ENCODE measurements at regions not wholly inside any gene's neighbourhood (a gene's known extent, or its start where the extent isn't known, plus 50 kb on each side); places are given as distances from the start of the nearest gene placed in this dataset.

GRCh38 chr13:72244788-72245187 lies 377.8 kb upstream of the DACH1 start:
- ATAC-seq (ENCODE audit: insufficient number of reproducible peaks, low FRiP score, low read depth) = no peak
- no peaks in the 10 kb centered on the region for H3K36me3 ChIP-seq

GRCh38 chr13:72230131-72230530 lies 363.1 kb upstream of the DACH1 start:
- DNase-seq (ENCODE audit: low spot score) (no peak), ATAC-seq (ENCODE audit: insufficient number of reproducible peaks, low FRiP score, low read depth) (no peak)
- no peak for TF ChIP-seq CTCF (IDR thresholded peaks at IDR 0.05)

More at GRCh38 chr13:72244788-72245187, 377.8 kb upstream of the DACH1 start:
- no peaks in the 10 kb centered on the region for H3K9me3 ChIP-seq
- no peak for TF ChIP-seq CTCF (IDR thresholded peaks at IDR 0.05)
- no peak overlapping the region for H3K27ac ChIP-seq
- no peaks in the 10 kb centered on the region for H3K4me1 ChIP-seq (ENCODE audit: control insufficient read depth in 1 of 2, low read depth in 2 of 2)
- DNase-seq (ENCODE audit: low spot score) = no peak
- no peak overlapping the region for H3K4me3 ChIP-seq
- H3K27me3 ChIP-seq (replicated peaks; ENCODE audit: insufficient read depth) = no peaks in the 10 kb centered on the region

GRCh38 chr13:72229067-72229466 lies 362.1 kb upstream of the DACH1 start:
- no peak for TF ChIP-seq CTCF (IDR thresholded peaks at IDR 0.05)
- Histone ChIP-seq H3K9me3 (no peaks in the 10 kb centered on the region), H3K27me3 (replicated peaks; ENCODE audit: insufficient read depth) (no peaks in the 10 kb centered on the region), H3K36me3 (no peaks in the 10 kb centered on the region), H3K27ac (no peak overlapping the region), H3K4me3 (no peak overlapping the region), H3K4me1 (ENCODE audit: control insufficient read depth in 1 of 2, low read depth in 2 of 2) (no peaks in the 10 kb centered on the region)
- DNase-seq (ENCODE audit: low spot score) (no peak), ATAC-seq (ENCODE audit: insufficient number of reproducible peaks, low FRiP score, low read depth) (no peak)

More at GRCh38 chr13:72230131-72230530, 363.1 kb upstream of the DACH1 start:
- Histone ChIP-seq H3K27me3 (replicated peaks; ENCODE audit: insufficient read depth) (no peaks in the 10 kb centered on the region), H3K9me3 (no peaks in the 10 kb centered on the region), H3K36me3 (no peaks in the 10 kb centered on the region), H3K27ac (no peak overlapping the region), H3K4me3 (no peak overlapping the region), H3K4me1 (ENCODE audit: control insufficient read depth in 1 of 2, low read depth in 2 of 2) (no peaks in the 10 kb centered on the region)

GRCh38 chr13:72221276-72221962 lies 354.4 kb upstream of the DACH1 start:
- no peak overlapping the region for H3K27ac ChIP-seq
- no peaks in the 10 kb centered on the region for H3K4me1 ChIP-seq (ENCODE audit: control insufficient read depth in 1 of 2, low read depth in 2 of 2)
- no peaks in the 10 kb centered on the region for H3K36me3 ChIP-seq
- TF ChIP-seq CTCF (IDR thresholded peaks at IDR 0.05) = no peak
- no peak for DNase-seq (ENCODE audit: low spot score)
- no peaks in the 10 kb centered on the region for H3K9me3 ChIP-seq
- H3K27me3 ChIP-seq (replicated peaks; ENCODE audit: insufficient read depth) = no peaks in the 10 kb centered on the region
- no peak for ATAC-seq (ENCODE audit: insufficient number of reproducible peaks, low FRiP score, low read depth)
- H3K4me3 ChIP-seq = no peak overlapping the region

- Histone ChIP-seq H3K27me3 (replicated peaks; ENCODE audit: insufficient read depth) (no peaks in the 10 kb centered on the region), H3K36me3 (no peaks in the 10 kb centered on the region), H3K27ac (no peak overlapping the region), H3K9me3 (no peaks in the 10 kb centered on the region), H3K4me3 (no peak overlapping the region), H3K4me1 (ENCODE audit: control insufficient read depth in 1 of 2, low read depth in 2 of 2) (no peaks in the 10 kb centered on the region)
- DNase-seq (ENCODE audit: low spot score) = no peak
- TF ChIP-seq CTCF (IDR thresholded peaks at IDR 0.05) = no peak
- no peak for ATAC-seq (ENCODE audit: insufficient number of reproducible peaks, low FRiP score, low read depth)
Observed at GRCh38 chr13:72218966-72219365, 352.0 kb upstream of the DACH1 start.
